OCI-LY1 (cell line): ENCODE measurements at regions not wholly inside any gene's neighbourhood (a gene's known extent, or its start where the extent isn't known, plus 50 kb on each side); places are given as distances from the start of the nearest gene placed in this dataset.

ENCODE experiments used
- H2AFZ ChIP-seq: fragments of 200-600 bp; sonication (generic), shearing (Covaris generic); 2 replicates; pipeline ENCODE4 v1.6.0; 2014; ENCODE audit warnings: antibody characterized with exemption, mild to moderate bottlenecking, low read length
- H3F3A ChIP-seq: fragments of 200-600 bp; sonication (generic), shearing (Covaris generic); 2 replicates; pipeline ENCODE4 v1.6.0; 2014; ENCODE audit warnings: mild to moderate bottlenecking, antibody characterized with exemption, low read length, moderate library complexity; ENCODE audit not compliant: insufficient read depth
- H3K27ac ChIP-seq: fragments of 200-600 bp; sonication (generic); 2 replicates; pipeline ENCODE4 v1.5.1; 2014; ENCODE audit warnings: low read length, mixed run types, mild to moderate bottlenecking, low read depth; ENCODE audit not compliant: poor library complexity, severe bottlenecking
- H3K27me3 ChIP-seq: fragments of 200-600 bp; sonication (generic); 2 replicates; pipeline ENCODE4 v1.6.0; 2014; ENCODE audit warnings: antibody characterized with exemption, mild to moderate bottlenecking, low read length, moderate library complexity; ENCODE audit not compliant: insufficient read depth
- H3K36me3 ChIP-seq: fragments of 200-600 bp; sonication (generic); 2 replicates; pipeline ENCODE4 v1.6.1; 2014; ENCODE audit warnings: mild to moderate bottlenecking, antibody characterized with exemption, low read length, moderate library complexity, mixed read lengths; ENCODE audit not compliant: insufficient read depth
- H3K4me1 ChIP-seq: fragments of 200-600 bp; sonication (generic); 2 replicates; pipeline ENCODE4 v1.5.1; 2014; ENCODE audit warnings: mild to moderate bottlenecking, low read length, moderate library complexity; ENCODE audit not compliant: insufficient read depth, severe bottlenecking
- H3K4me2 ChIP-seq: fragments of 200-600 bp; sonication (generic), shearing (Covaris generic); 2 replicates; pipeline ENCODE4 v1.6.1; 2014; ENCODE audit warnings: low read length
- H3K4me3 ChIP-seq: fragments of 200-600 bp; sonication (generic); 2 replicates; pipeline ENCODE4 v1.5.1; 2014; ENCODE audit warnings: low read length, low read depth, mild to moderate bottlenecking, mixed read lengths; ENCODE audit not compliant: poor library complexity, severe bottlenecking
- H3K79me2 ChIP-seq: fragments of 200-600 bp; shearing (Covaris generic); 2 replicates; pipeline ENCODE4 v1.6.1; 2016; ENCODE audit warnings: mixed run types, low read length, mixed read lengths; ENCODE audit not compliant: insufficient read depth
- H3K9ac ChIP-seq: fragments of 200-600 bp; sonication (generic), shearing (Covaris generic); 2 replicates; pipeline ENCODE4 v1.6.1; 2014; ENCODE audit warnings: mild to moderate bottlenecking, low read length, mixed read lengths
- H3K9me2 ChIP-seq: fragments of 200-600 bp; sonication (generic), shearing (Covaris generic); 2 replicates; pipeline ENCODE4 v1.6.1; 2014; ENCODE audit warnings: low read depth, mild to moderate bottlenecking, low read length, mixed read lengths
- H3K9me3 ChIP-seq: fragments of 200-600 bp; shearing (Covaris generic); 2 replicates; pipeline ENCODE4 v1.6.1; 2014; ENCODE audit warnings: low read length, mixed read lengths
- H4K20me1 ChIP-seq: fragments of 200-600 bp; sonication (generic), shearing (Covaris generic); 2 replicates; pipeline ENCODE4 v1.6.0; 2016; ENCODE audit warnings: mild to moderate bottlenecking, low read length; ENCODE audit not compliant: insufficient read depth
- EZH2 ChIP-seq: fragments of 200-600 bp; sonication (generic), shearing (Covaris generic); IDR thresholded peaks from 2 replicates; pipeline ENCODE4 v1.8.0; 2017; ENCODE audit warnings: borderline replicate concordance, mixed run types, mild to moderate bottlenecking, antibody characterized with exemption, low read length, moderate library complexity, mixed read lengths
- TF ChIP-seq, protein P1 (sequence below): fragments of 200-600 bp; sonication (generic), shearing (Covaris generic); IDR thresholded peaks from 2 replicates; pipeline ENCODE4 v1.5.1; 2017; ENCODE audit warnings: mild to moderate bottlenecking, antibody characterized with exemption, low read length, moderate library complexity, mixed read lengths

DNA sequence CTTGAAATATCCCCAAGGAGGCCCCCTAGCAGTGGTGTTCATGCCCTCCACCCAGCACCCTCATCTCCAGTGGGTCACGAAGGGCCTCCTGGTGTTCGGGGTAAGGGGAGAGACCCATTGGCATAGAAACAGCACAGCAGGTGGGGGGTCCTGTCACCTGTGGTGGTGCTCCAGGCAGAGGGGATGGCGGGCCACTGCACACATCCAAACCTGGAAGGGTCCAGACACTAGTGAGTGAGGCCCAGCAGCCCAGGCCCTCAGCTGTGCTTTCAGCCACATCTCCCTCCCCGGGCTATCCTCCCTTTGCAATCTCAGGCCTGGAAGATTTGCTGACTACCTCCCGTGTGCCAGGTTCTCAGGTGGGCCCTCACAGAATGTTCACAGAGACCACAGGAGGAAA lies 59.4 kb upstream of the LYVE1 start:
- Histone ChIP-seq H3K27ac (no peak overlapping the region), H2AFZ (no peak overlapping the region), H3K9me2 (no peaks in the 10 kb centered on the region), H3K79me2 (no peaks in the 10 kb centered on the region), H3K36me3 (no peaks in the 10 kb centered on the region), H3K9ac (no peak overlapping the region), H3K9me3 (no peaks in the 10 kb centered on the region), H4K20me1 (no peaks in the 10 kb centered on the region), H3K4me3 (no peak overlapping the region), H3F3A (no peaks in the 10 kb centered on the region), H3K4me2 (no peak overlapping the region), H3K4me1 (peaks cover 13% of the 10 kb centered on the region), H3K27me3 (no peaks in the 10 kb centered on the region)
- no peak for TF ChIP-seq EZH2
- TF ChIP-seq, protein P1, sequence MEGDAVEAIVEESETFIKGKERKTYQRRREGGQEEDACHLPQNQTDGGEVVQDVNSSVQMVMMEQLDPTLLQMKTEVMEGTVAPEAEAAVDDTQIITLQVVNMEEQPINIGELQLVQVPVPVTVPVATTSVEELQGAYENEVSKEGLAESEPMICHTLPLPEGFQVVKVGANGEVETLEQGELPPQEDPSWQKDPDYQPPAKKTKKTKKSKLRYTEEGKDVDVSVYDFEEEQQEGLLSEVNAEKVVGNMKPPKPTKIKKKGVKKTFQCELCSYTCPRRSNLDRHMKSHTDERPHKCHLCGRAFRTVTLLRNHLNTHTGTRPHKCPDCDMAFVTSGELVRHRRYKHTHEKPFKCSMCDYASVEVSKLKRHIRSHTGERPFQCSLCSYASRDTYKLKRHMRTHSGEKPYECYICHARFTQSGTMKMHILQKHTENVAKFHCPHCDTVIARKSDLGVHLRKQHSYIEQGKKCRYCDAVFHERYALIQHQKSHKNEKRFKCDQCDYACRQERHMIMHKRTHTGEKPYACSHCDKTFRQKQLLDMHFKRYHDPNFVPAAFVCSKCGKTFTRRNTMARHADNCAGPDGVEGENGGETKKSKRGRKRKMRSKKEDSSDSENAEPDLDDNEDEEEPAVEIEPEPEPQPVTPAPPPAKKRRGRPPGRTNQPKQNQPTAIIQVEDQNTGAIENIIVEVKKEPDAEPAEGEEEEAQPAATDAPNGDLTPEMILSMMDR: no peak

DNA sequence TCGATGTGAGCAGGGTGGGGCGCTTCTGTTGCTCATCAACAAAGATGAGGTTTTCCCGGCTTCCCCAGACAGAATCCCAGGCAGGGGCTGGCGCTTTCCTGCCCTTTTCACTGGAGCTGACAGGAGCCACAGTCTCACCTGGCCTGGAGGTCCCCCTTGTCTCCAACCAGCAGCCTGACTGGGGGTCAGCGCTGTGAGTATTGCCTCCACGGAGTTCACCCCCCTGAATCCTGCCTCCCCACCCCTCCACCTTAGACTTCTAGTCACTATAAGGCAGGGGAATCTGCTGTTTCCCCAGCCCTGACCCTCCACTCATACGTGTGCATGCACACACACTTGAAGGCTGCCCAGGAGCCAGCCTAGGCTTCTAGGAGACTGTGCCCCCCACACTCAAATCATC lies 58.8 kb upstream of the LYVE1 start:
- H3K9me3 ChIP-seq: no peaks in the 10 kb centered on the region
- no peak overlapping the region for H3K4me3 ChIP-seq
- no peaks in the 10 kb centered on the region for H4K20me1 ChIP-seq
- no peaks in the 10 kb centered on the region for H3K79me2 ChIP-seq
- no peak overlapping the region for H2AFZ ChIP-seq
- H3K9me2 ChIP-seq: no peaks in the 10 kb centered on the region
- H3K36me3 ChIP-seq: no peaks in the 10 kb centered on the region
- peaks cover 13% of the 10 kb centered on the region for H3K4me1 ChIP-seq
- no peak overlapping the region for H3K27ac ChIP-seq
- no peak overlapping the region for H3K4me2 ChIP-seq
- H3F3A ChIP-seq: no peaks in the 10 kb centered on the region
- TF ChIP-seq, protein P1: no peak
- no peak for TF ChIP-seq EZH2
- H3K27me3 ChIP-seq: no peaks in the 10 kb centered on the region
- H3K9ac ChIP-seq: no peak overlapping the region

DNA sequence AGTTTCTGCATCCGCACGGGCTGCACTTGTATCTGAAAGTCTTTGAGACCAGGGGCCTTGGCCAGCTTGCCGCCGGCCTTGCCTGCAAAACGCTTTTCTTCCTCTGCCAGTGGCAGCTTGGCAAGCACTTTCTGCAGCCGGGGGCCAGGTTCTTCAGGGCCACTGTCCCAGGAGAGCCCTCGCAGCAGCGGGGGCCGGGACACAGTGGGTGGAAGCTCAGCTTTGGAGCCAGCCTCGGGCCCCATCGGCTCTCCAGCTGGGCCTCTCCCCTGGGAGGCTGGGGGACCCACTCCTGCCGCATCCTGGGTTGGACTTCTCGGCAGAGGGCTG lies 57.5 kb upstream of the LYVE1 start:
- H3F3A ChIP-seq: no peaks in the 10 kb centered on the region
- TF ChIP-seq, protein P1: no peak
- no peak for TF ChIP-seq EZH2
- H3K36me3 ChIP-seq: no peaks in the 10 kb centered on the region
- H3K4me2 ChIP-seq: no peak overlapping the region
- no peaks in the 10 kb centered on the region for H3K79me2 ChIP-seq
- H2AFZ ChIP-seq: no peak overlapping the region
- H3K9me3 ChIP-seq: no peaks in the 10 kb centered on the region
- no peaks in the 10 kb centered on the region for H4K20me1 ChIP-seq
- H3K27me3 ChIP-seq: no peaks in the 10 kb centered on the region
- no peaks in the 10 kb centered on the region for H3K9me2 ChIP-seq
- H3K9ac ChIP-seq: no peak overlapping the region
- H3K27ac ChIP-seq: no peak overlapping the region
- peaks cover 13% of the 10 kb centered on the region for H3K4me1 ChIP-seq
- no peak overlapping the region for H3K4me3 ChIP-seq
